ENCODE measurements at regions not wholly inside any gene's neighbourhood (a gene's known extent, or its start where the extent isn't known, plus 50 kb on each side); places are given as distances from the start of the nearest gene placed in this dataset.

DNA sequence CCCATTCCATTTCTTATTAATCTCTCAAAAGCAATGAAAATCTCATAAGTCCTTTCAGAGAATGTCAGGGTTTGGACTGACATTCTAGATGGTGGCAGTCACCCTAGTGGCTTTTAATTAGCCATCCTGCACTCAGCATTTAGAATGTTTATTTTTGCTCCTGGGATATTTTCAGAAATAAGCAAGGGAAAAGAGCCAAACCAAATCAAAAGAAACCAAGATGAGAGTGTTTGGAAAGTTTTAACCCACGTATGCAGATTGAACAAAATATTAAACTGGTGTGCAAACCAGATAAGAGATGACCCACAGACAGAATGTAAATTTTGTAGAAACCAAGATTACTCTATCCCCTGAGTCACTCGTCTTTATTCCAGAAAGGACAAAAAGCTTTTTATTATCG lies 275.8 kb downstream of the SQOR start:
- TF ChIP-seq, protein P1, sequence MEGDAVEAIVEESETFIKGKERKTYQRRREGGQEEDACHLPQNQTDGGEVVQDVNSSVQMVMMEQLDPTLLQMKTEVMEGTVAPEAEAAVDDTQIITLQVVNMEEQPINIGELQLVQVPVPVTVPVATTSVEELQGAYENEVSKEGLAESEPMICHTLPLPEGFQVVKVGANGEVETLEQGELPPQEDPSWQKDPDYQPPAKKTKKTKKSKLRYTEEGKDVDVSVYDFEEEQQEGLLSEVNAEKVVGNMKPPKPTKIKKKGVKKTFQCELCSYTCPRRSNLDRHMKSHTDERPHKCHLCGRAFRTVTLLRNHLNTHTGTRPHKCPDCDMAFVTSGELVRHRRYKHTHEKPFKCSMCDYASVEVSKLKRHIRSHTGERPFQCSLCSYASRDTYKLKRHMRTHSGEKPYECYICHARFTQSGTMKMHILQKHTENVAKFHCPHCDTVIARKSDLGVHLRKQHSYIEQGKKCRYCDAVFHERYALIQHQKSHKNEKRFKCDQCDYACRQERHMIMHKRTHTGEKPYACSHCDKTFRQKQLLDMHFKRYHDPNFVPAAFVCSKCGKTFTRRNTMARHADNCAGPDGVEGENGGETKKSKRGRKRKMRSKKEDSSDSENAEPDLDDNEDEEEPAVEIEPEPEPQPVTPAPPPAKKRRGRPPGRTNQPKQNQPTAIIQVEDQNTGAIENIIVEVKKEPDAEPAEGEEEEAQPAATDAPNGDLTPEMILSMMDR (IDR thresholded peaks at IDR 0.05), result no peak
- TF ChIP-seq POLR2A (IDR thresholded peaks at IDR 0.05), result no peak

Measured in thyroid gland (tissue), 4 donors.